ENCODE measurements at regions not wholly inside any gene's neighbourhood (a gene's known extent, or its start where the extent isn't known, plus 50 kb on each side); places are given as distances from the start of the nearest gene placed in this dataset.

- DNase-seq (ENCODE audit: low spot score) (no peak), ATAC-seq (no peak), FAIRE-seq (no peak)
- ChIA-PET CTCF (ENCODE audit: low intra/inter-chr PET ratio, low total read pairs) (no interaction called here), POLR2A (no interaction called here)
- Histone ChIP-seq H3K27me3 (ENCODE audit: control insufficient read depth in 1 of 2, insufficient read depth in 2 of 2, low read length in 2 of 2) (no peaks in the 10 kb centered on the region), H3K9ac (ENCODE audit: insufficient read depth, low read depth, low read length) (no peak overlapping the region), H3K79me2 (ENCODE audit: insufficient read depth, low read length) (no peaks in the 10 kb centered on the region), H3K4me3 (replicated peaks in 1 of 3; ENCODE audit: insufficient read depth in 1 of 3, low read depth in 2 of 3, low read length in 3 of 3) (no peak overlapping the region), H2AFZ (ENCODE audit: low read length) (no peak overlapping the region), H3K9me3 (ENCODE audit: low read length) (no peaks in the 10 kb centered on the region), H3K4me2 (ENCODE audit: low read depth, low read length) (no peak overlapping the region), H3K27ac (ENCODE audit: extremely low read length, insufficient read depth, low read length) (no peak overlapping the region), H3K4me1 (ENCODE audit: insufficient read depth, low read length) (no peaks in the 10 kb centered on the region), H4K20me1 (ENCODE audit: insufficient read depth, low read length) (no peaks in the 10 kb centered on the region), H3K36me3 (replicated peaks in 1 of 2; ENCODE audit: control insufficient read depth in 1 of 2, insufficient read depth in 2 of 2, low read length in 2 of 2) (no peaks in the 10 kb centered on the region)
- TF ChIP-seq ISL2 (CRISPR knock-in tag; IDR thresholded peaks at IDR 0.05) (no peak), PAF1 (CRISPR knock-in tag; IDR thresholded peaks at IDR 0.05) (no peak), AGO2 (optimal IDR thresholded peaks at IDR 0.05; ENCODE audit: low read depth, low read length) (no peak), ZFP1 (CRISPR knock-in tag; IDR thresholded peaks at IDR 0.05) (no peak), NAIF1 (CRISPR knock-in tag; IDR thresholded peaks at IDR 0.05; ENCODE audit: borderline replicate concordance) (no peak), ZFY (CRISPR knock-in tag; IDR thresholded peaks at IDR 0.05) (no peak), ZNF33A (CRISPR knock-in tag; IDR thresholded peaks at IDR 0.05; ENCODE audit: borderline replicate concordance) (no peak), ZC3H4 (CRISPR knock-in tag; IDR thresholded peaks at IDR 0.05; ENCODE audit: borderline replicate concordance) (no peak), HDAC2 (CRISPR knock-in tag; IDR thresholded peaks at IDR 0.05) (no peak), ZNF20 (CRISPR knock-in tag; IDR thresholded peaks at IDR 0.05) (no peak)
- no TSS peak for BruUV-seq (replicated peaks)
- WGBS (ENCODE audit: low lambda C conversion rate) = 0% methylated on average over 1 of the region's 1 CpG
- in situ Hi-C loops (cut with HindIII; ENCODE audit: extremely low pct_ligation_motif_present, low pct_unique_long_range_greater_than_20kb) = no loop called here
- intact Hi-C loops (cut with micrococcal nuclease; ENCODE audit: unreplicated experiment) = no loop called here
Measured at GRCh38 chr3:102163039-102163817, 271.6 kb upstream of the ZPLD1 start.

GRCh38 chr3:102163818-102164154 is 271.0 kb upstream of the ZPLD1 start:
- ATAC-seq (no peak), DNase-seq (ENCODE audit: low spot score) (no peak), FAIRE-seq (no peak)
- no TSS peak for BruUV-seq (replicated peaks)
- no peaks in the 10 kb centered on the region for H3K4me1 ChIP-seq (ENCODE audit: insufficient read depth, low read length)
- H4K20me1 ChIP-seq (ENCODE audit: insufficient read depth, low read length) = no peaks in the 10 kb centered on the region
- no peaks in the 10 kb centered on the region for H3K36me3 ChIP-seq (replicated peaks in 1 of 2; ENCODE audit: control insufficient read depth in 1 of 2, insufficient read depth in 2 of 2, low read length in 2 of 2)
- 36% methylated on average over 4 of the region's 4 CpGs for WGBS (ENCODE audit: low lambda C conversion rate)
- H3K79me2 ChIP-seq (ENCODE audit: insufficient read depth, low read length) = no peaks in the 10 kb centered on the region
- in situ Hi-C loops (cut with HindIII; ENCODE audit: extremely low pct_ligation_motif_present, low pct_unique_long_range_greater_than_20kb) (no loop called here), intact Hi-C loops (cut with micrococcal nuclease; ENCODE audit: unreplicated experiment) (no loop called here)
- no peak overlapping the region for H3K9ac ChIP-seq (ENCODE audit: insufficient read depth, low read depth, low read length)
- H3K27me3 ChIP-seq (ENCODE audit: control insufficient read depth in 1 of 2, insufficient read depth in 2 of 2, low read length in 2 of 2) = no peaks in the 10 kb centered on the region
- CTCF ChIA-PET (ENCODE audit: low intra/inter-chr PET ratio, low total read pairs) = no interaction called here
- H2AFZ ChIP-seq (ENCODE audit: low read length) = no peak overlapping the region
- no peak overlapping the region for H3K27ac ChIP-seq (ENCODE audit: extremely low read length, insufficient read depth, low read length)
- POLR2A ChIA-PET = no interaction called here
- no peak for TF ChIP-seq ZNF207 (IDR thresholded peaks at IDR 0.05; ENCODE audit: borderline replicate concordance)
- TF ChIP-seq ZNF703 (CRISPR knock-in tag; IDR thresholded peaks at IDR 0.05; ENCODE audit: borderline replicate concordance) = no peak
- no peaks in the 10 kb centered on the region for H3K9me3 ChIP-seq (ENCODE audit: low read length)
- no peak overlapping the region for H3K4me3 ChIP-seq (replicated peaks in 1 of 3; ENCODE audit: insufficient read depth in 1 of 3, low read depth in 2 of 3, low read length in 3 of 3)
- no peak overlapping the region for H3K4me2 ChIP-seq (ENCODE audit: low read depth, low read length)
